ENCODE measurements at regions not wholly inside any gene's neighbourhood (a gene's known extent, or its start where the extent isn't known, plus 50 kb on each side); places are given as distances from the start of the nearest gene placed in this dataset.

- TF ChIP-seq POLR2A (IDR thresholded peaks at IDR 0.05) (no peak), CTCF (IDR thresholded peaks at IDR 0.05) (no peak)
These were observed 61.4 kb upstream of the ABCB5 start for GRCh38 chr7:20554072-20554471.

Measured in adrenal gland (tissue), 5 donors.